Left ventricle myocardium inferior (tissue), 1 donor: ENCODE measurements at regions not wholly inside any gene's neighbourhood (a gene's known extent, or its start where the extent isn't known, plus 50 kb on each side); places are given as distances from the start of the nearest gene placed in this dataset.
A peak's percentile ranks its signal among the peaks of the same experiment; 100 is the strongest.

ENCODE experiments used
- DNase-seq: peaks from one replicate; pipeline ENCODE4 v3.0.0-alpha.2; 2020
- H3K27ac ChIP-seq: fragments of 200-600 bp; replicated peaks from 2 replicates; pipeline ENCODE4 v1.8.0; 2021
- H3K27me3 ChIP-seq: fragments of 200-600 bp; 2 replicates; pipeline ENCODE4 v1.8.0; 2021; ENCODE audit warnings: low read depth
- H3K36me3 ChIP-seq: fragments of 200-600 bp; 2 replicates; pipeline ENCODE4 v1.8.0; 2021
- H3K4me1 ChIP-seq: fragments of 200-600 bp; 2 replicates; pipeline ENCODE4 v1.8.0; 2021
- H3K4me3 ChIP-seq: fragments of 200-600 bp; 2 replicates; pipeline ENCODE4 v1.8.0; 2021; ENCODE audit warnings: mild to moderate bottlenecking, moderate library complexity
- H3K9me3 ChIP-seq: fragments of 200-600 bp; replicated peaks from 2 replicates; pipeline ENCODE4 v1.8.0; 2021
- CTCF ChIP-seq: fragments of 200-600 bp; IDR thresholded peaks from 2 replicates; pipeline ENCODE4 v1.8.0; 2021; ENCODE audit warnings: antibody characterized with exemption, mild to moderate bottlenecking, borderline replicate concordance
- intact Hi-C: fragments of 100-400 bp; cut with micrococcal nuclease; formaldehyde crosslinking; loops from one replicate; pipeline ENCODE4 v1.11.0; 2022
- donor health status: DM: no; HTN: yes; CAD: no; lungs with severe emphysema.

GRCh38 chr21:33980276-33980916 lies 64.8 kb upstream of the ATP5PO start:
- H3K36me3 ChIP-seq = no peaks in the 10 kb centered on the region
- TF ChIP-seq CTCF = no peak
- no peak for DNase-seq
- H3K4me3 ChIP-seq = no peak overlapping the region
- H3K27me3 ChIP-seq = no peaks in the 10 kb centered on the region
- intact Hi-C loops = no loop called here
- no peaks in the 10 kb centered on the region for H3K9me3 ChIP-seq
- H3K4me1 ChIP-seq = peaks cover 19% of the 10 kb centered on the region
- no peak overlapping the region for H3K27ac ChIP-seq

GRCh38 chr21:33978585-33978984 lies 63.0 kb upstream of the ATP5PO start:
- Histone ChIP-seq H3K27ac (no peak overlapping the region), H3K27me3 (no peaks in the 10 kb centered on the region), H3K36me3 (no peaks in the 10 kb centered on the region), H3K4me3 (no peak overlapping the region), H3K4me1 (peaks cover 23% of the 10 kb centered on the region), H3K9me3 (no peaks in the 10 kb centered on the region)
- DNase-seq = no peak
- intact Hi-C loops = no loop called here
- TF ChIP-seq CTCF = no peak

GRCh38 chr21:33977721-33978369 lies 62.2 kb upstream of the ATP5PO start:
- no peaks in the 10 kb centered on the region for H3K36me3 ChIP-seq
- H3K27me3 ChIP-seq = no peaks in the 10 kb centered on the region
- no peak for DNase-seq
- intact Hi-C loops = no loop called here
- no peak for TF ChIP-seq CTCF
- H3K4me1 ChIP-seq = peaks cover 23% of the 10 kb centered on the region
- no peak overlapping the region for H3K4me3 ChIP-seq
- no peak overlapping the region for H3K27ac ChIP-seq
- H3K9me3 ChIP-seq = no peaks in the 10 kb centered on the region

GRCh38 chr21:33977017-33977720 lies 61.6 kb upstream of the ATP5PO start:
- TF ChIP-seq CTCF = no peak
- Histone ChIP-seq H3K36me3 (no peaks in the 10 kb centered on the region), H3K4me1 (peaks cover 23% of the 10 kb centered on the region), H3K4me3 (peak overlapping the region; percentile 44), H3K27ac (peak overlapping the region; percentile 80), H3K27me3 (no peaks in the 10 kb centered on the region), H3K9me3 (no peaks in the 10 kb centered on the region)
- DNase-seq = no peak
- intact Hi-C loops = no loop called here

GRCh38 chr21:33976082-33977016 lies 60.7 kb upstream of the ATP5PO start:
- no peaks in the 10 kb centered on the region for H3K36me3 ChIP-seq
- no peak for TF ChIP-seq CTCF
- peaks cover 23% of the 10 kb centered on the region for H3K4me1 ChIP-seq
- intact Hi-C loops = no loop called here
- peak; percentile 37 for DNase-seq
- peak overlapping the region; percentile 80 for H3K27ac ChIP-seq
- H3K27me3 ChIP-seq = no peaks in the 10 kb centered on the region
- no peaks in the 10 kb centered on the region for H3K9me3 ChIP-seq
- H3K4me3 ChIP-seq = peak overlapping the region; percentile 44
